Heart left ventricle (tissue), 16 donors: ENCODE measurements at regions not wholly inside any gene's neighbourhood (a gene's known extent, or its start where the extent isn't known, plus 50 kb on each side); places are given as distances from the start of the nearest gene placed in this dataset.
"Not testable (repeated sequence)": the region's sequence is repeated elsewhere in the genome, so short reads cannot be mapped to it uniquely, and the experiment has no call there.

Experiments used
- ATAC-seq, 4 donors: fragments of 200-7000 bp; cut with Tn5 transposase; one replicate each; pipeline ENCODE4 v1.9.1; 2020 to 2022; ENCODE audit warnings: moderate library complexity in 4 of 4, mild to moderate bottlenecking in 3 of 4, moderate number of reproducible peaks in 1 of 4
- DNase-seq, 5 donors: peaks; one replicate each; pipeline ENCODE4 v3.0.0-alpha.2; 2020
- H3K27ac ChIP-seq, 12 donors: fragments of 200-600 bp; sonication (generic) in 4 of 12; one replicate each; pipeline versions ENCODE4 v1.5.0 to v1.8.0; 2016 to 2022; ENCODE audit warnings: mild to moderate bottlenecking in 2 of 12
- H3K27me3 ChIP-seq, 9 donors: fragments of 200-600 bp; sonication (generic) in 2 of 9; one replicate each; pipeline versions ENCODE4 v1.5.1 to v1.8.0; 2016 to 2022; ENCODE audit warnings: mild to moderate bottlenecking in 3 of 9
- H3K36me3 ChIP-seq, 9 donors: fragments of 200-600 bp; sonication (generic) in 2 of 9; one replicate each; pipeline versions ENCODE4 v1.5.0 to v1.8.0; 2018 to 2022; ENCODE audit warnings: mild to moderate bottlenecking in 2 of 9
- H3K4me1 ChIP-seq, 12 donors: fragments of 200-600 bp; sonication (generic) in 4 of 12; one replicate each; pipeline versions ENCODE4 v1.5.0 to v1.8.0; 2016 to 2022; ENCODE audit warnings: mild to moderate bottlenecking in 3 of 12
- H3K4me3 ChIP-seq, 12 donors: fragments of 200-600 bp; sonication (generic) in 4 of 12; one replicate each; pipeline versions ENCODE4 v1.5.0 to v1.8.0; 2017 to 2022; ENCODE audit warnings: mild to moderate bottlenecking in 9 of 12, moderate library complexity in 4 of 12
- H3K9me3 ChIP-seq, 12 donors: fragments of 200-600 bp; sonication (generic) in 4 of 12; one replicate each; pipeline versions ENCODE4 v1.5.0 to v1.8.0; 2016 to 2022; ENCODE audit warnings: mild to moderate bottlenecking in 1 of 12
- CTCF ChIP-seq, 12 donors: fragments of 200-600 bp; sonication (generic) in 4 of 12; IDR thresholded peaks; one replicate each; pipeline versions ENCODE4 v1.5.0 to v1.8.0; 2018 to 2022; ENCODE audit warnings: antibody characterized with exemption in 12 of 12, mild to moderate bottlenecking in 5 of 12
- POLR2A ChIP-seq, 2 donors: fragments of 450-650 bp; IDR thresholded peaks; one replicate each; pipeline ENCODE4 v1.6.1; 2017; ENCODE audit warnings: antibody characterized with exemption in 2 of 2, mild to moderate bottlenecking in 2 of 2, moderate library complexity in 2 of 2
- WGBS, 4 donors: extraction: QIAGEN DNeasy Blood & Tissue Kit in 2 of 4; methylation state at CpG; one replicate each; pipeline versions ENCODE4 v1.1.5 to v1.1.7; 2013 to 2018; 5-methylcytosine and 5-hydroxymethylcytosine counted together
- intact Hi-C, 10 donors: fragments of 100-400 bp; cut with DNase I; formaldehyde crosslinking; loops; one replicate each; pipeline versions ENCODE4 v1.11.1 to v1.14.2; 2022
- donor health status: ischemic (EF 13 %, LVEDD 7.1; RV severe dilation, severe dysfunction).
- donor health status: healthy with polysubstance abuse.
- donor health status: DM: no; HTN: yes; CAD: no.
- donor health status: DM: no; HTN: no; CAD: no.
- donor health status: ischemic (EF 25% LVEDD 6.9; RV normal size, moderate dysfunction).
- donor health status: ischemic (EF 25% LVEDD 5.7; RV mildly dilated, moderate dysfunction).
- donor health status: healthy.
- donor health status: DM: yes; HTN: yes; CAD: no.
- donor health status: ischemic (EF 35%, LVEDD 5.7; RV mildly dilated, moderate dysfunction).
- donor health status: nonischemic (EF 11% LVEDD 7.7; RV severe dilation, severe dysfunction).
- donor health status: DM: yes; HTN: yes; CAD: no.
- donor health status: PGD.
- donor health status: ischemic (EF 29% LVEDD 5.4; RV normal size, mild dysfunction).
- donor health status: nonischemic (EF 23%, LVEDD 6.1; RV moderate dilation, normal function).

- Histone ChIP-seq H3K4me1 (no peaks in the 10 kb centered on the region), H3K9me3 (no peaks in the 10 kb centered on the region), H3K27ac (no peak overlapping the region), H3K36me3 (no peaks in the 10 kb centered on the region), H3K4me3 (no peak overlapping the region), H3K27me3 (no peaks in the 10 kb centered on the region)
- WGBS, 4 donors = 49 to 57% (median 54%) methylated on average over 6 of the region's 6 CpGs
- no peak for TF ChIP-seq POLR2A (IDR thresholded peaks at IDR 0.05)
- no peak for TF ChIP-seq CTCF (IDR thresholded peaks at IDR 0.05)
- intact Hi-C loops = no loop called here
- ATAC-seq (no peak), DNase-seq (no peak)
Measured at GRCh38 chr7:136391371-136391770, 414.2 kb upstream of the MTPN start.

GRCh38 chr7:136389933-136390332 is 412.8 kb upstream of the MTPN start:
- H3K9me3 ChIP-seq = peaks cover 0 to 2% (median 0%) of the 10 kb centered on the region in 12 donors
- DNase-seq (no peak), ATAC-seq (no peak)
- H3K27ac ChIP-seq = no peak overlapping the region
- no peak for TF ChIP-seq CTCF (IDR thresholded peaks at IDR 0.05)
- TF ChIP-seq POLR2A (IDR thresholded peaks at IDR 0.05) = no peak
- no peaks in the 10 kb centered on the region for H3K4me1 ChIP-seq
- H3K36me3 ChIP-seq = no peaks in the 10 kb centered on the region
- no peak overlapping the region for H3K4me3 ChIP-seq
- intact Hi-C loops = no loop called here
- 60 to 71% (median 60%) methylated on average over 3 of the region's 3 CpGs for whole genome bisulfite sequencing, 4 donors
- H3K27me3 ChIP-seq = no peaks in the 10 kb centered on the region

- no peaks in the 10 kb centered on the region for H3K4me1 ChIP-seq
- ATAC-seq = no peak
- 47 to 64% (median 52%) methylated on average over 2 of the region's 2 CpGs for WGBS, 4 donors
- TF ChIP-seq CTCF (IDR thresholded peaks at IDR 0.05) = no peak
- no peak for TF ChIP-seq POLR2A (IDR thresholded peaks at IDR 0.05)
- H3K4me3 ChIP-seq = no peak overlapping the region
- H3K27me3 ChIP-seq = no peaks in the 10 kb centered on the region
- H3K27ac ChIP-seq = no peak overlapping the region
- no peaks in the 10 kb centered on the region for H3K36me3 ChIP-seq
- intact Hi-C loops = no loop called here
- DNase-seq = no peak
- peaks cover 0 to 10% (median 0%) of the 10 kb centered on the region in 12 donors for H3K9me3 ChIP-seq
Measured at GRCh38 chr7:136386876-136387275, 409.7 kb upstream of the MTPN start.

GRCh38 chr7:136371409-136371808 is 394.2 kb upstream of the MTPN start:
- H3K36me3 ChIP-seq, ATAC-seq, H3K27me3 ChIP-seq, H3K27ac ChIP-seq, intact Hi-C loops, DNase-seq, H3K4me3 ChIP-seq, H3K4me1 ChIP-seq, H3K9me3 ChIP-seq: not testable (repeated sequence)

- ATAC-seq = no peak
- no peak for DNase-seq
- intact Hi-C loops = no loop called here
- no peaks in the 10 kb centered on the region for H3K4me1 ChIP-seq
- no peaks in the 10 kb centered on the region for H3K27me3 ChIP-seq
- TF ChIP-seq CTCF (IDR thresholded peaks at IDR 0.05) = no peak
- no peak for TF ChIP-seq POLR2A (IDR thresholded peaks at IDR 0.05)
- 94 to 100% (median 96%) methylated on average over 2 of the region's 2 CpGs for WGBS, 4 donors
- H3K9me3 ChIP-seq = peaks cover 0 to 4% (median 0%) of the 10 kb centered on the region in 12 donors
- H3K4me3 ChIP-seq = no peak overlapping the region
- no peak overlapping the region for H3K27ac ChIP-seq
- H3K36me3 ChIP-seq = no peaks in the 10 kb centered on the region
Measured at GRCh38 chr7:136370137-136370536, 393.0 kb upstream of the MTPN start.
